OCI-LY3 (cell line): ENCODE measurements at regions not wholly inside any gene's neighbourhood (a gene's known extent, or its start where the extent isn't known, plus 50 kb on each side); places are given as distances from the start of the nearest gene placed in this dataset.

ENCODE experiments used
- EZH2phosphoT487 ChIP-seq: fragments of 200-600 bp; shearing (Covaris generic); IDR thresholded peaks from 2 replicates; pipeline ENCODE4 v1.6.1; 2018; ENCODE audit warnings: antibody characterized with exemption, mixed run types, low read depth
- TF ChIP-seq, protein P1 (sequence below): fragments of 200-600, 300-600 bp; sonication (generic); IDR thresholded peaks from 2 replicates; pipeline ENCODE4 v1.5.1; 2014; ENCODE audit warnings: antibody characterized with exemption, low read length, low read depth

DNA sequence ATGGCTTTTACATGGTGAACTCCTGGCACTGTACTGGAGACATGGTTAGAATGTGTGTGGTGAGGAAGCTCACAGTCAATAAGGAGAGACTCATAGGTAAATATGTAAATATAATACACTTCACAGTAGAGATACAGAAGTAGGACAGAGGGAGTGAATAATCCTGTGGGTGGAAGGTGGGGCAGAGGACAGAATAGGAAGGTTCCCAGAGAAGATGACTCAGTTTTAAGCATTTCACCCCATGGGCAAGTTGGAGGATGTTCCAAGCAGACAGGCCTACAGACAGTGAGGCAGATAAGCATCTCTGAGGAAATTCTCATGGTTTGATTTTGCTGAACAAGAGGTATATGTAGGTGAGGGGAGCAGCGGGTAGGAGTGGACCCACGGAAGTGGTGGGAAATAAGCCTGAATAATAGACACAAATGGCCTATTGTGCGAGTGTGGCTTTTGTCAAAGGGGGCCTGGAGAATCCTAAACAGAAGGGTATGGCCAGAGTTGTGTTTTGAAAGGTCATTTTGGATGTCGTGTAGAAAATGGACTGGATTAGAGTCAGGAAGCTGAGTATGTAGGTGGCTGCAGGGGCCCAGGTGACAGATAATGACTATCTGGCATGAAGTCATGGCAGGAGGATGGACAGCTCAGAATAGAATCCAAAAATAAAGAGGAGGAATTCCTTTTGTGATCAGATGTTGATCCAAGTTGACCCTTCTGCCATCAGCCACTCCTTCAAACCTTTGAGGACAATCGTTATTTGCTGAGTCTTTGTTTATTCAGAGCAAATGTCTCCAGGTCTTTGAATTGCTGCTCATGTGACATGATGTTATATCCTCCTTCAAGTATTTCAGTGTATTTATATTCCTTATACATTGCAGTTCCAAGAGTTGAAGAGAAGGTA, 97.3 kb upstream of the THRB start:
- TF ChIP-seq, protein P1, sequence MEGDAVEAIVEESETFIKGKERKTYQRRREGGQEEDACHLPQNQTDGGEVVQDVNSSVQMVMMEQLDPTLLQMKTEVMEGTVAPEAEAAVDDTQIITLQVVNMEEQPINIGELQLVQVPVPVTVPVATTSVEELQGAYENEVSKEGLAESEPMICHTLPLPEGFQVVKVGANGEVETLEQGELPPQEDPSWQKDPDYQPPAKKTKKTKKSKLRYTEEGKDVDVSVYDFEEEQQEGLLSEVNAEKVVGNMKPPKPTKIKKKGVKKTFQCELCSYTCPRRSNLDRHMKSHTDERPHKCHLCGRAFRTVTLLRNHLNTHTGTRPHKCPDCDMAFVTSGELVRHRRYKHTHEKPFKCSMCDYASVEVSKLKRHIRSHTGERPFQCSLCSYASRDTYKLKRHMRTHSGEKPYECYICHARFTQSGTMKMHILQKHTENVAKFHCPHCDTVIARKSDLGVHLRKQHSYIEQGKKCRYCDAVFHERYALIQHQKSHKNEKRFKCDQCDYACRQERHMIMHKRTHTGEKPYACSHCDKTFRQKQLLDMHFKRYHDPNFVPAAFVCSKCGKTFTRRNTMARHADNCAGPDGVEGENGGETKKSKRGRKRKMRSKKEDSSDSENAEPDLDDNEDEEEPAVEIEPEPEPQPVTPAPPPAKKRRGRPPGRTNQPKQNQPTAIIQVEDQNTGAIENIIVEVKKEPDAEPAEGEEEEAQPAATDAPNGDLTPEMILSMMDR = no peak
- no peak for TF ChIP-seq EZH2phosphoT487
